WTC11 (cell line): ENCODE measurements at regions not wholly inside any gene's neighbourhood (a gene's known extent, or its start where the extent isn't known, plus 50 kb on each side); places are given as distances from the start of the nearest gene placed in this dataset.

ENCODE experiments used
- ARID4B ChIP-seq: sonication (generic); formaldehyde crosslinking; IDR thresholded peaks from 2 replicates; pipeline ENCODE4 v1.8.0; 2023; ENCODE audit warnings: missing genetic modification reagents, mild to moderate bottlenecking, borderline replicate concordance
- ATF1 ChIP-seq: sonication (generic); formaldehyde crosslinking; IDR thresholded peaks from 2 replicates; pipeline ENCODE4 v1.8.1; 2023; ENCODE audit warnings: mild to moderate bottlenecking, moderate library complexity, missing genetic modification reagents
- CTCF ChIP-seq: fragments of 200-600 bp; IDR thresholded peaks from 2 replicates; pipeline ENCODE4 v1.8.0; 2022; ENCODE audit warnings: antibody characterized with exemption
- FOXP4 ChIP-seq: sonication (generic); formaldehyde crosslinking; IDR thresholded peaks from 2 replicates; pipeline ENCODE4 v1.8.0; 2022; ENCODE audit warnings: mild to moderate bottlenecking, missing genetic modification reagents
- GABPB1 ChIP-seq: sonication (generic); formaldehyde crosslinking; IDR thresholded peaks from 2 replicates; pipeline ENCODE4 v1.8.1; 2023; ENCODE audit warnings: mild to moderate bottlenecking, missing genetic modification reagents
- IRF1 ChIP-seq: sonication (generic); formaldehyde crosslinking; IDR thresholded peaks from 2 replicates; pipeline ENCODE4 v1.8.0; 2023; ENCODE audit warnings: missing genetic modification reagents
- MYBL2 ChIP-seq: sonication (generic); formaldehyde crosslinking; IDR thresholded peaks from 2 replicates; pipeline ENCODE4 v1.8.1; 2023; ENCODE audit warnings: mild to moderate bottlenecking, moderate library complexity, missing genetic modification reagents
- RORB ChIP-seq: fragments of 250-450 bp; sonication (Bioruptor Pico); IDR thresholded peaks from 2 replicates; pipeline ENCODE4 v1.9.0; 2021; ENCODE audit warnings: mild to moderate bottlenecking
- SP1 ChIP-seq: sonication (generic); formaldehyde crosslinking; conservative IDR thresholded peaks from 2 replicates; pipeline ENCODE4 v1.8.1; 2022; ENCODE audit warnings: missing genetic modification reagents
- ZNF121 ChIP-seq: sonication (generic); formaldehyde crosslinking; IDR thresholded peaks from 2 replicates; pipeline ENCODE4 v1.8.0; 2023; ENCODE audit warnings: missing genetic modification reagents
- TF ChIP-seq, protein P1 (sequence below): sonication (generic); formaldehyde crosslinking; IDR thresholded peaks from 2 replicates; pipeline ENCODE4 v1.8.0; 2022; ENCODE audit warnings: mild to moderate bottlenecking, missing genetic modification reagents

DNA sequence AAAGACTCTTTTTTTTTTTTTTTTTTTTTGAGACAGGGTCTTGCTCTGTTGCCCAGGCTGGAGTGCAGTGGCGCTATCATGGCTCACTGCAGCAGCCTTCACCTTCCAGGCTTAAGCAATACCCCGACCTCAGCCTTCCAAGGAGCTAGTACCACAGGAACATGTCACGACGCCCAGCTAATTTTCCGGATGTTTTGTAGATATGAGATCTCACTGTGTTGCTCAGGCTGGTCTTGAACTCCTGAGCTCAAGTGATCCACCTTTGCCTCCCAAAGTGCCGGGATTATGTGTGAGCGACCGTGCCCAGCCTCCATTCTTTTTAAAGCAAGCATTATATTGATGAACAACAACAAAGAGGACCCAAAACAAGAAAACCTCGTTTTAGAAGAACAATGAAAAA lies 307.1 kb upstream of the ID2 start:
- TF ChIP-seq GABPB1 (CRISPR knock-in tag) (no peak), MYBL2 (CRISPR knock-in tag) (no peak), SP1 (CRISPR knock-in tag) (no peak), CTCF (no peak), ARID4B (no peak), ZNF121 (CRISPR knock-in tag) (no peak), RORB (no peak), IRF1 (CRISPR knock-in tag) (no peak), FOXP4 (no peak), ATF1 (CRISPR knock-in tag) (no peak)
- TF ChIP-seq, protein P1, sequence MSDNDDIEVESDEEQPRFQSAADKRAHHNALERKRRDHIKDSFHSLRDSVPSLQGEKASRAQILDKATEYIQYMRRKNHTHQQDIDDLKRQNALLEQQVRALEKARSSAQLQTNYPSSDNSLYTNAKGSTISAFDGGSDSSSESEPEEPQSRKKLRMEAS (CRISPR knock-in tag) = no peak
